ENCODE measurements at regions not wholly inside any gene's neighbourhood (a gene's known extent, or its start where the extent isn't known, plus 50 kb on each side); places are given as distances from the start of the nearest gene placed in this dataset.
A peak's percentile ranks its signal among the peaks of the same experiment; 100 is the strongest.

- peaks cover 33% of the 10 kb centered on the region for H3K9me3 Mint-ChIP-seq
- H3K4me3 Mint-ChIP-seq: no peak overlapping the region
- no peak overlapping the region for H3K27ac Mint-ChIP-seq
- no peak for DNase-seq
- H3K4me1 Mint-ChIP-seq: peaks cover 4% of the 10 kb centered on the region
- TF ChIP-seq, protein P1, sequence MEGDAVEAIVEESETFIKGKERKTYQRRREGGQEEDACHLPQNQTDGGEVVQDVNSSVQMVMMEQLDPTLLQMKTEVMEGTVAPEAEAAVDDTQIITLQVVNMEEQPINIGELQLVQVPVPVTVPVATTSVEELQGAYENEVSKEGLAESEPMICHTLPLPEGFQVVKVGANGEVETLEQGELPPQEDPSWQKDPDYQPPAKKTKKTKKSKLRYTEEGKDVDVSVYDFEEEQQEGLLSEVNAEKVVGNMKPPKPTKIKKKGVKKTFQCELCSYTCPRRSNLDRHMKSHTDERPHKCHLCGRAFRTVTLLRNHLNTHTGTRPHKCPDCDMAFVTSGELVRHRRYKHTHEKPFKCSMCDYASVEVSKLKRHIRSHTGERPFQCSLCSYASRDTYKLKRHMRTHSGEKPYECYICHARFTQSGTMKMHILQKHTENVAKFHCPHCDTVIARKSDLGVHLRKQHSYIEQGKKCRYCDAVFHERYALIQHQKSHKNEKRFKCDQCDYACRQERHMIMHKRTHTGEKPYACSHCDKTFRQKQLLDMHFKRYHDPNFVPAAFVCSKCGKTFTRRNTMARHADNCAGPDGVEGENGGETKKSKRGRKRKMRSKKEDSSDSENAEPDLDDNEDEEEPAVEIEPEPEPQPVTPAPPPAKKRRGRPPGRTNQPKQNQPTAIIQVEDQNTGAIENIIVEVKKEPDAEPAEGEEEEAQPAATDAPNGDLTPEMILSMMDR (IDR thresholded peaks at IDR 0.05): no peak
- H3K36me3 Mint-ChIP-seq (ENCODE audit: low read depth): peaks cover 12% of the 10 kb centered on the region
- no peaks in the 10 kb centered on the region for H3K27me3 Mint-ChIP-seq (ENCODE audit: low read depth, poor library complexity)
These were observed 71.0 kb upstream of the MYCN start for GRCh38 chr2:15869396-15869795.

DNA sequence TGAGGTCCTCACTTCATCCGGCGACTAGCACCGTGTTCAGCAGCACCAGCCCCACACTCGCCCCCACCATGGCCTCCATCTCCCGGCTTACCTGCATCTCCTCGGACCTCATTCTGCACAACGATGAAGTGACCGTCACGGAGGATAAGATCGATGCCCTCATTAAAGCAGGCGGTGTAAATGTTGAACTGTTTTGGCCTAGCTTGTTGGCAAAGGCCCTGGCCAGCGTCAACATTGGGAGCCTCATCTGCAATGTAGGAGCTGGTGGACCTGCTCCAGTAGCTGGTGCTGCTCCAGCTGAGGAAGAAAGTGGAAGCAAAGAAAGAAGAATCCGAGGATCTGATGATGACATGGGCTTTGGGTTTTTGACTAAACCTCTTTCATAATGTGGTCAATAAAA lies 70.5 kb upstream of the MYCN start:
- H3K36me3 Mint-ChIP-seq (ENCODE audit: low read depth): peaks cover 12% of the 10 kb centered on the region
- TF ChIP-seq, protein P1 (IDR thresholded peaks at IDR 0.05): no peak
- DNase-seq: no peak
- no peak overlapping the region for H3K27ac Mint-ChIP-seq
- H3K4me1 Mint-ChIP-seq: peaks cover 8% of the 10 kb centered on the region
- H3K4me3 Mint-ChIP-seq: no peak overlapping the region
- no peaks in the 10 kb centered on the region for H3K27me3 Mint-ChIP-seq (ENCODE audit: low read depth, poor library complexity)
- peaks cover 33% of the 10 kb centered on the region for H3K9me3 Mint-ChIP-seq

DNA sequence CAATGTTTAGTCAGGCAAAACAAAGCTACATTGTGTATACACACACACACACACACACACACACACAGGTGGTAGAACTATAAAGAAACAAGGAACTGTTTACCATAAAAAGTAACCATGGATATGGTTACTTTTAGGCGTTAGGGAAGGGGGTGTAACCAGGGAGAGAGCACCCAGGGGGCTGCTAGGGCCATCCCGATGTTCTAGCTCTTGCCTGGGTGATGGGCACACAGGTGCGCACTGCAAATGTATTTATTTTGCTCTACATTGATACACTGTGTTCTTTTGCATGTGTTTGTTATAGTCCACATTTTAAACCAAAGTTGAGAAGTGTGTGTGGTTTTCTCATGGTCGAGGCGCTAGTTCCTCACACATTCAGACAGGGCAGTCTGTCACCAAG lies 69.8 kb upstream of the MYCN start:
- H3K9me3 Mint-ChIP-seq: peaks cover 33% of the 10 kb centered on the region
- no peak for DNase-seq
- H3K27me3 Mint-ChIP-seq (ENCODE audit: low read depth, poor library complexity): no peaks in the 10 kb centered on the region
- H3K4me3 Mint-ChIP-seq: no peak overlapping the region
- peaks cover 12% of the 10 kb centered on the region for H3K36me3 Mint-ChIP-seq (ENCODE audit: low read depth)
- TF ChIP-seq, protein P1 (IDR thresholded peaks at IDR 0.05): no peak
- no peak overlapping the region for H3K27ac Mint-ChIP-seq
- H3K4me1 Mint-ChIP-seq: peaks cover 12% of the 10 kb centered on the region

- H3K9me3 Mint-ChIP-seq: peaks cover 34% of the 10 kb centered on the region
- H3K36me3 Mint-ChIP-seq (ENCODE audit: low read depth): peaks cover 12% of the 10 kb centered on the region
- no peak for DNase-seq
- no peak overlapping the region for H3K4me3 Mint-ChIP-seq
- H3K4me1 Mint-ChIP-seq: peaks cover 12% of the 10 kb centered on the region
- no peak overlapping the region for H3K27ac Mint-ChIP-seq
- TF ChIP-seq, protein P1 (IDR thresholded peaks at IDR 0.05): no peak
- H3K27me3 Mint-ChIP-seq (ENCODE audit: low read depth, poor library complexity): no peaks in the 10 kb centered on the region
These were observed 69.0 kb upstream of the MYCN start for GRCh38 chr2:15871239-15871783.

- peaks cover 12% of the 10 kb centered on the region for H3K4me1 Mint-ChIP-seq
These were observed 67.5 kb upstream of the MYCN start for GRCh38 chr2:15872854-15873253.

GRCh38 chr2:15874321-15874720 lies 66.0 kb upstream of the MYCN start:
- Mint-ChIP-seq H3K36me3 (ENCODE audit: low read depth) (peaks cover 13% of the 10 kb centered on the region), H3K9me3 (peaks cover 28% of the 10 kb centered on the region)

More at GRCh38 chr2:15872854-15873253, 67.5 kb upstream of the MYCN start:
- no peaks in the 10 kb centered on the region for H3K27me3 Mint-ChIP-seq (ENCODE audit: low read depth, poor library complexity)
- H3K36me3 Mint-ChIP-seq (ENCODE audit: low read depth): peaks cover 20% of the 10 kb centered on the region
- H3K27ac Mint-ChIP-seq: no peak overlapping the region
- TF ChIP-seq, protein P1 (IDR thresholded peaks at IDR 0.05): no peak
- no peak overlapping the region for H3K4me3 Mint-ChIP-seq
- H3K9me3 Mint-ChIP-seq: peaks cover 34% of the 10 kb centered on the region
- no peak for DNase-seq

More at GRCh38 chr2:15874321-15874720, 66.0 kb upstream of the MYCN start:
- no peak overlapping the region for H3K4me3 Mint-ChIP-seq
- TF ChIP-seq, protein P1 (IDR thresholded peaks at IDR 0.05): no peak
- no peaks in the 10 kb centered on the region for H3K27me3 Mint-ChIP-seq (ENCODE audit: low read depth, poor library complexity)
- peaks cover 12% of the 10 kb centered on the region for H3K4me1 Mint-ChIP-seq
- DNase-seq: no peak
- H3K27ac Mint-ChIP-seq: peak overlapping the region; percentile 16
